NCI-H748 (cell line): ENCODE measurements at regions not wholly inside any gene's neighbourhood (a gene's known extent, or its start where the extent isn't known, plus 50 kb on each side); places are given as distances from the start of the nearest gene placed in this dataset.

Experiments used
- DNase-seq: peaks from one replicate; lab custom pipeline; 2025; ENCODE audit not compliant: unreplicated experiment; lab: John Stamatoyannopoulos, UW

GRCh38 chr5:42898760-42899159 lies 87.1 kb upstream of the SELENOP start:
- no peak for DNase-seq

- no peak for DNase-seq
These were observed 84.8 kb upstream of the SELENOP start for GRCh38 chr5:42896523-42896922.

GRCh38 chr5:42894057-42894456 lies 82.4 kb upstream of the SELENOP start:
- peak; percentile 33 for DNase-seq

- DNase-seq = peak; percentile 94
These were observed 77.7 kb upstream of the SELENOP start for GRCh38 chr5:42889311-42889933.

- DNase-seq = no peak
These were observed 77.1 kb upstream of the SELENOP start for GRCh38 chr5:42888771-42889170.

- no peak for DNase-seq
These were observed 75.9 kb upstream of the SELENOP start for GRCh38 chr5:42887575-42887974.

- DNase-seq = peak; percentile 99
These were observed 75.4 kb upstream of the SELENOP start for GRCh38 chr5:42887097-42887496.

GRCh38 chr5:42886635-42887034 lies 74.9 kb upstream of the SELENOP start:
- DNase-seq = peak; percentile 83

GRCh38 chr5:42884326-42884725 lies 72.6 kb upstream of the SELENOP start:
- no peak for DNase-seq

- DNase-seq = no peak
These were observed 69.9 kb upstream of the SELENOP start for GRCh38 chr5:42881416-42882117.

- no peak for DNase-seq
These were observed 68.9 kb upstream of the SELENOP start for GRCh38 chr5:42880496-42881150.

GRCh38 chr5:42879291-42879690 lies 67.6 kb upstream of the SELENOP start:
- peak; percentile 49 for DNase-seq

GRCh38 chr5:42878550-42878949 lies 66.9 kb upstream of the SELENOP start:
- DNase-seq = no peak

GRCh38 chr5:42878041-42878440 lies 66.3 kb upstream of the SELENOP start:
- DNase-seq = no peak

- DNase-seq = no peak
These were observed 65.7 kb upstream of the SELENOP start for GRCh38 chr5:42877431-42877830.

GRCh38 chr5:42876375-42876844 lies 64.7 kb upstream of the SELENOP start:
- no peak for DNase-seq

GRCh38 chr5:42875785-42876374 lies 64.2 kb upstream of the SELENOP start:
- no peak for DNase-seq

- DNase-seq = no peak
These were observed 63.5 kb upstream of the SELENOP start for GRCh38 chr5:42875211-42875610.

- DNase-seq = no peak
These were observed 63.0 kb upstream of the SELENOP start for GRCh38 chr5:42874621-42875198.

GRCh38 chr5:42872865-42873264 lies 61.2 kb upstream of the SELENOP start:
- DNase-seq = no peak

GRCh38 chr5:42870882-42871418 lies 59.3 kb upstream of the SELENOP start:
- DNase-seq = no peak
